Thyroid gland (tissue), 4 donors: ENCODE measurements at regions not wholly inside any gene's neighbourhood (a gene's known extent, or its start where the extent isn't known, plus 50 kb on each side); places are given as distances from the start of the nearest gene placed in this dataset.

Experiments used
- POLR2A ChIP-seq, 2 donors: fragments of 450-650 bp; IDR thresholded peaks; one replicate each; pipeline ENCODE4 v1.6.1; 2017; ENCODE audit warnings: antibody characterized with exemption in 2 of 2, mild to moderate bottlenecking in 2 of 2, moderate library complexity in 1 of 2
- TF ChIP-seq, protein P1 (sequence below), 6 experiments: fragments of 200-600 bp in 3 of 6; fragments of 450-650 bp in 3 of 6; sonication (generic) in 3 of 6; IDR thresholded peaks; one replicate each; pipeline ENCODE4 v1.5.1; 2016 to 2019; ENCODE audit warnings: antibody characterized with exemption in 6 of 6, mild to moderate bottlenecking in 2 of 6, inconsistent platforms in 1 of 6, moderate library complexity in 1 of 6

DNA sequence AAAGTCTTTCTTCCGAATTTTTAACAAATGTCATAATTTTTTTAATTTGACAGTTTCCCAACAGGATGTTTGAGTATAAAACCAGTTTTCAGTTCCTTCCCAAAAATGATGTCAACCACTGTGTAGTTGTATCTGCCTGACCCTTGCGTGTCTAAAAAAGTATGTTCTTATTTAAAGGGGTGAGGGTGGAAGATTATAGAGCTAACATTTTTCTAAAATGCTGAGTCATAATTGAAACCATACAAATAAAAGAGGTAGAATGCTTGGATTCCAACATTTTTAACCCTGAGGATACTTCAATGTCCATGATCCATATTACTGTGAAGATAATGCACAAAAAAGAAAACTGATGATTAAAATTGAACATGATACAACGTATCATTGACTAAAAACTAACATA, 1388.8 kb downstream of the UQCRFS1 start:
- TF ChIP-seq, protein P1, sequence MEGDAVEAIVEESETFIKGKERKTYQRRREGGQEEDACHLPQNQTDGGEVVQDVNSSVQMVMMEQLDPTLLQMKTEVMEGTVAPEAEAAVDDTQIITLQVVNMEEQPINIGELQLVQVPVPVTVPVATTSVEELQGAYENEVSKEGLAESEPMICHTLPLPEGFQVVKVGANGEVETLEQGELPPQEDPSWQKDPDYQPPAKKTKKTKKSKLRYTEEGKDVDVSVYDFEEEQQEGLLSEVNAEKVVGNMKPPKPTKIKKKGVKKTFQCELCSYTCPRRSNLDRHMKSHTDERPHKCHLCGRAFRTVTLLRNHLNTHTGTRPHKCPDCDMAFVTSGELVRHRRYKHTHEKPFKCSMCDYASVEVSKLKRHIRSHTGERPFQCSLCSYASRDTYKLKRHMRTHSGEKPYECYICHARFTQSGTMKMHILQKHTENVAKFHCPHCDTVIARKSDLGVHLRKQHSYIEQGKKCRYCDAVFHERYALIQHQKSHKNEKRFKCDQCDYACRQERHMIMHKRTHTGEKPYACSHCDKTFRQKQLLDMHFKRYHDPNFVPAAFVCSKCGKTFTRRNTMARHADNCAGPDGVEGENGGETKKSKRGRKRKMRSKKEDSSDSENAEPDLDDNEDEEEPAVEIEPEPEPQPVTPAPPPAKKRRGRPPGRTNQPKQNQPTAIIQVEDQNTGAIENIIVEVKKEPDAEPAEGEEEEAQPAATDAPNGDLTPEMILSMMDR (IDR thresholded peaks at IDR 0.05) = no peak
- no peak for TF ChIP-seq POLR2A (IDR thresholded peaks at IDR 0.05)
